GM12891 (cell line): ENCODE measurements at regions not wholly inside any gene's neighbourhood (a gene's known extent, or its start where the extent isn't known, plus 50 kb on each side); places are given as distances from the start of the nearest gene placed in this dataset.

Source experiments
- POLR2A ChIP-seq: IDR thresholded peaks from 2 replicates; pipeline ENCODE4 v1.6.1; 2011; ENCODE audit warnings: low read depth, low read length, control low read depth
- POLR2AphosphoS5 ChIP-seq: IDR thresholded peaks from 2 replicates; pipeline ENCODE4 v1.6.1; 2011; ENCODE audit warnings: low read depth, low read length, control low read depth
- POU2F2 ChIP-seq: IDR thresholded peaks from 2 replicates; pipeline ENCODE4 v1.6.1; 2011; ENCODE audit warnings: low read depth, mild to moderate bottlenecking, control low read depth, low read length, moderate library complexity

DNA sequence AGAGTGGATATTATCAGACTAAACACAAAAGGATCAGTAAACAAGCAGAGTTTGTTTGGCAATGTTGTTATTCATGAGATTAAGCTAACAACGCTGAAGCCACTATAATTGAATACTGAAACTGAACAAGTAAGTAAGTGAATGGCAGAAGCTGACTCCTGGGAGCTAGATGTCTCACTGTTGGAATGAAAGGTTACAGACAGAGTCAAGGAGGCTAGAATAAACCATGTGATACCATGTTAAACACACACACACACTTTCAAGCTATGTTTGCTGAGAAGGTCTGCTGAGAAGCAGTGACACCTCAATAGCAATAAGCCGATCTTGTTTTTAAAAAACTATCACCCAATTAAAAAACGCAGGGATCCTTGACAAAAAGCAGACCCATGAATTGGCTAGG is 1609.4 kb upstream of the MIR17HG start:
- TF ChIP-seq POLR2A, result no peak
- TF ChIP-seq POLR2AphosphoS5, result no peak
- TF ChIP-seq POU2F2, result no peak
